Peyer's patch (tissue), 4 donors: ENCODE measurements at regions not wholly inside any gene's neighbourhood (a gene's known extent, or its start where the extent isn't known, plus 50 kb on each side); places are given as distances from the start of the nearest gene placed in this dataset.

Source experiments
- POLR2A ChIP-seq, 2 donors: fragments of 450-650 bp; IDR thresholded peaks; one replicate each; pipeline ENCODE4 v1.5.1; 2017; ENCODE audit warnings: antibody characterized with exemption in 2 of 2, mild to moderate bottlenecking in 2 of 2, moderate library complexity in 2 of 2
- TF ChIP-seq, protein P1 (sequence below), 6 experiments: fragments of 450-650 bp in 4 of 6; fragments of 200-600 bp in 2 of 6; sonication (generic) in 1 of 6; IDR thresholded peaks; one replicate each; pipeline ENCODE4 v1.5.1; 2017 to 2019; ENCODE audit warnings: antibody characterized with exemption in 6 of 6, mild to moderate bottlenecking in 3 of 6, moderate library complexity in 1 of 6

DNA sequence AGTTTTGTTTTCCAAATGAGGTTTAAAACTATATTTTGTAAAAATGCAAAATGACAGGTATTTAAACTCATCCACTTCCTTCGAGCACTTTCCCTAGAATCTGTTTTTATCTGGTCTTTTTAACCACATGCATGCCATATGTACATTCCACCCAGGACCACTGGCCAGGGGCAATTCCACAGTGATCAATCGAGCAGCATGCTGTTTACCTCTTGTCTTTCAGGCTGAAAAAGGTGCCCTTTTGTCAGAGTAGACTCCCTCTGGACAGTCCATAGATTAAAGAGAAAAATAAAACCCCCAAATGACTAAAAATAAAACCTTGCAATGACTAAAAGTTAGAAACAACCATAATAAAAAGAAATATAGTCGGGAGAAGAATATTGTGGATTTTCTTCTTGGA, 313.3 kb downstream of the LMO4 start:
- TF ChIP-seq, protein P1, sequence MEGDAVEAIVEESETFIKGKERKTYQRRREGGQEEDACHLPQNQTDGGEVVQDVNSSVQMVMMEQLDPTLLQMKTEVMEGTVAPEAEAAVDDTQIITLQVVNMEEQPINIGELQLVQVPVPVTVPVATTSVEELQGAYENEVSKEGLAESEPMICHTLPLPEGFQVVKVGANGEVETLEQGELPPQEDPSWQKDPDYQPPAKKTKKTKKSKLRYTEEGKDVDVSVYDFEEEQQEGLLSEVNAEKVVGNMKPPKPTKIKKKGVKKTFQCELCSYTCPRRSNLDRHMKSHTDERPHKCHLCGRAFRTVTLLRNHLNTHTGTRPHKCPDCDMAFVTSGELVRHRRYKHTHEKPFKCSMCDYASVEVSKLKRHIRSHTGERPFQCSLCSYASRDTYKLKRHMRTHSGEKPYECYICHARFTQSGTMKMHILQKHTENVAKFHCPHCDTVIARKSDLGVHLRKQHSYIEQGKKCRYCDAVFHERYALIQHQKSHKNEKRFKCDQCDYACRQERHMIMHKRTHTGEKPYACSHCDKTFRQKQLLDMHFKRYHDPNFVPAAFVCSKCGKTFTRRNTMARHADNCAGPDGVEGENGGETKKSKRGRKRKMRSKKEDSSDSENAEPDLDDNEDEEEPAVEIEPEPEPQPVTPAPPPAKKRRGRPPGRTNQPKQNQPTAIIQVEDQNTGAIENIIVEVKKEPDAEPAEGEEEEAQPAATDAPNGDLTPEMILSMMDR (IDR thresholded peaks at IDR 0.05), result no peak
- TF ChIP-seq POLR2A (IDR thresholded peaks at IDR 0.05), result no peak
